GM12875 (cell line): ENCODE measurements at regions not wholly inside any gene's neighbourhood (a gene's known extent, or its start where the extent isn't known, plus 50 kb on each side); places are given as distances from the start of the nearest gene placed in this dataset.

Experiments
- H3K4me3 ChIP-seq: one replicate; pipeline ENCODE4 v1.5.1; 2011; ENCODE audit warnings: low read depth, low read length, control low read depth
- CTCF ChIP-seq: IDR thresholded peaks from 2 replicates; pipeline ENCODE4 v1.5.1; 2011; ENCODE audit warnings: low read depth, mild to moderate bottlenecking, control low read depth, inconsistent platforms, low read length, moderate library complexity, borderline replicate concordance; ENCODE audit not compliant: insufficient read depth

- H3K4me3 ChIP-seq = no peak overlapping the region
- no peak for TF ChIP-seq CTCF
These were observed 292.6 kb upstream of the IRX3 start for GRCh38 chr16:54579106-54579728.

GRCh38 chr16:54577651-54578128, 291.1 kb upstream of the IRX3 start:
- H3K4me3 ChIP-seq = no peak overlapping the region
- TF ChIP-seq CTCF = no peak

GRCh38 chr16:54576785-54577184, 290.2 kb upstream of the IRX3 start:
- H3K4me3 ChIP-seq = no peak overlapping the region
- TF ChIP-seq CTCF = no peak

- no peak overlapping the region for H3K4me3 ChIP-seq
- no peak for TF ChIP-seq CTCF
These were observed 282.6 kb upstream of the IRX3 start for GRCh38 chr16:54568906-54569807.

GRCh38 chr16:54564841-54565240, 278.3 kb upstream of the IRX3 start:
- H3K4me3 ChIP-seq = no peak overlapping the region
- TF ChIP-seq CTCF = no peak

GRCh38 chr16:54554581-54554980, 268.0 kb upstream of the IRX3 start:
- H3K4me3 ChIP-seq = no peak overlapping the region
- TF ChIP-seq CTCF = no peak

- H3K4me3 ChIP-seq = no peak overlapping the region
- TF ChIP-seq CTCF = no peak
These were observed 261.7 kb upstream of the IRX3 start for GRCh38 chr16:54548281-54548680.
